RWPE2 (cell line): ENCODE measurements at regions not wholly inside any gene's neighbourhood (a gene's known extent, or its start where the extent isn't known, plus 50 kb on each side); places are given as distances from the start of the nearest gene placed in this dataset.

Experiments used
- ATAC-seq: fragments of 200-7000 bp; cut with Tn5 transposase; 3 replicates; pipeline ENCODE4 v1.9.1; 2021; ENCODE audit warnings: low read depth
- DNase-seq: peaks from one replicate; pipeline ENCODE4 v3.0.0-alpha.2; 2020; ENCODE audit warnings: low spot score
- H3K27ac ChIP-seq: fragments of 450-650 bp; 2 replicates; pipeline ENCODE4 v1.5.1; 2017; ENCODE audit warnings: mild to moderate bottlenecking; ENCODE audit not compliant: poor library complexity, severe bottlenecking
- H3K27me3 ChIP-seq: fragments of 250-450 bp; sonication (Bioruptor Pico); 2 replicates; pipeline ENCODE4 v1.5.1; 2021; ENCODE audit warnings: mild to moderate bottlenecking, moderate library complexity; ENCODE audit not compliant: insufficient read depth, poor library complexity, severe bottlenecking
- H3K36me3 ChIP-seq: fragments of 250-450 bp; sonication (Bioruptor Pico); 2 replicates; pipeline ENCODE4 v1.5.1; 2020; ENCODE audit warnings: low read depth, mild to moderate bottlenecking, moderate library complexity
- H3K4me1 ChIP-seq: fragments of 250-450 bp; sonication (Bioruptor Pico); 2 replicates; pipeline ENCODE4 v1.5.1; 2021; ENCODE audit warnings: mild to moderate bottlenecking, moderate library complexity; ENCODE audit not compliant: insufficient read depth, poor library complexity, severe bottlenecking
- H3K4me3 ChIP-seq: fragments of 250-450 bp; sonication (Bioruptor Pico); 2 replicates; pipeline ENCODE4 v1.5.1; 2021; ENCODE audit warnings: mild to moderate bottlenecking, moderate library complexity; ENCODE audit not compliant: severe bottlenecking
- H3K9me3 ChIP-seq: fragments of 250-450 bp; sonication (Bioruptor Pico); 2 replicates; pipeline ENCODE4 v1.5.1; 2021; ENCODE audit warnings: mild to moderate bottlenecking, moderate library complexity; ENCODE audit not compliant: severe bottlenecking
- CTCF ChIP-seq: fragments of 450-650 bp; IDR thresholded peaks from one replicate; pipeline ENCODE4 v1.5.1; 2017; ENCODE audit warnings: mild to moderate bottlenecking, moderate library complexity; ENCODE audit not compliant: poor library complexity, severe bottlenecking

GRCh38 chr5:125125031-125125823, 378.8 kb upstream of the ZNF608 start:
- Histone ChIP-seq H3K9me3 (no peaks in the 10 kb centered on the region), H3K4me3 (no peak overlapping the region), H3K27ac (no peak overlapping the region), H3K4me1 (peaks cover 6% of the 10 kb centered on the region), H3K27me3 (no peaks in the 10 kb centered on the region), H3K36me3 (no peaks in the 10 kb centered on the region)
- ATAC-seq (no peak), DNase-seq (no peak)
- TF ChIP-seq CTCF, result no peak

GRCh38 chr5:125126050-125126449, 379.6 kb upstream of the ZNF608 start:
- no peak for TF ChIP-seq CTCF
- no peak overlapping the region for H3K27ac ChIP-seq
- H3K36me3 ChIP-seq, result no peaks in the 10 kb centered on the region
- H3K9me3 ChIP-seq, result no peaks in the 10 kb centered on the region
- DNase-seq (no peak), ATAC-seq (no peak)
- peaks cover 6% of the 10 kb centered on the region for H3K4me1 ChIP-seq
- H3K27me3 ChIP-seq, result no peaks in the 10 kb centered on the region
- H3K4me3 ChIP-seq, result no peak overlapping the region

GRCh38 chr5:125129151-125129806, 382.8 kb upstream of the ZNF608 start:
- ATAC-seq (peak; percentile 76), DNase-seq (no peak)
- peaks cover 3% of the 10 kb centered on the region for H3K9me3 ChIP-seq
- peak overlapping the region; percentile 33 for H3K27ac ChIP-seq
- peaks cover 6% of the 10 kb centered on the region for H3K4me1 ChIP-seq
- TF ChIP-seq CTCF, result no peak
- no peak overlapping the region for H3K4me3 ChIP-seq
- no peaks in the 10 kb centered on the region for H3K36me3 ChIP-seq
- H3K27me3 ChIP-seq, result no peaks in the 10 kb centered on the region

- Histone ChIP-seq H3K36me3 (no peaks in the 10 kb centered on the region), H3K27me3 (no peaks in the 10 kb centered on the region), H3K4me1 (peaks cover 6% of the 10 kb centered on the region), H3K4me3 (no peak overlapping the region), H3K27ac (no peak overlapping the region), H3K9me3 (peaks cover 3% of the 10 kb centered on the region)
- no peak for TF ChIP-seq CTCF
- DNase-seq (no peak), ATAC-seq (no peak)
Measured at GRCh38 chr5:125130591-125130990, 384.2 kb upstream of the ZNF608 start.
